ENCODE measurements at regions not wholly inside any gene's neighbourhood (a gene's known extent, or its start where the extent isn't known, plus 50 kb on each side); places are given as distances from the start of the nearest gene placed in this dataset.
"Not testable (repeated sequence)": the region's sequence is repeated elsewhere in the genome, so short reads cannot be mapped to it uniquely, and the experiment has no call there.

GRCh38 chr3:182405759-182406158, 387.5 kb upstream of the ATP11B start:
- DNase-seq = no peak

- DNase-seq = no peak
Observed at GRCh38 chr3:182406786-182407185, 386.5 kb upstream of the ATP11B start.

GRCh38 chr3:182410051-182410450, 383.3 kb upstream of the ATP11B start:
- no peak for DNase-seq

GRCh38 chr3:182412066-182412465, 381.2 kb upstream of the ATP11B start:
- no peak for DNase-seq

GRCh38 chr3:182413061-182413460, 380.2 kb upstream of the ATP11B start:
- DNase-seq = no peak

- no peak for DNase-seq
Observed at GRCh38 chr3:182413682-182414081, 379.6 kb upstream of the ATP11B start.

- DNase-seq = no peak
Observed at GRCh38 chr3:182414586-182414985, 378.7 kb upstream of the ATP11B start.

- no peak for DNase-seq
Observed at GRCh38 chr3:182420741-182421140, 372.6 kb upstream of the ATP11B start.

- DNase-seq = no peak
Observed at GRCh38 chr3:182424006-182424405, 369.3 kb upstream of the ATP11B start.

GRCh38 chr3:182425926-182426718, 367.2 kb upstream of the ATP11B start:
- not testable (repeated sequence) for DNase-seq

GRCh38 chr3:182431972-182432371, 361.3 kb upstream of the ATP11B start:
- not testable (repeated sequence) for DNase-seq

- no peak for DNase-seq
Observed at GRCh38 chr3:182435860-182436259, 357.4 kb upstream of the ATP11B start.

- no peak for DNase-seq
Observed at GRCh38 chr3:182436547-182436946, 356.8 kb upstream of the ATP11B start.

GRCh38 chr3:182438398-182438797, 354.9 kb upstream of the ATP11B start:
- DNase-seq = no peak

- no peak for DNase-seq
Observed at GRCh38 chr3:182440101-182440500, 353.2 kb upstream of the ATP11B start.

GRCh38 chr3:182445576-182445975, 347.7 kb upstream of the ATP11B start:
- DNase-seq = no peak

- no peak for DNase-seq
Observed at GRCh38 chr3:182450942-182451787, 342.1 kb upstream of the ATP11B start.

- DNase-seq = no peak
Observed at GRCh38 chr3:182451871-182452270, 341.4 kb upstream of the ATP11B start.

GRCh38 chr3:182455011-182455410, 338.3 kb upstream of the ATP11B start:
- no peak for DNase-seq

GRCh38 chr3:182460303-182460702, 333.0 kb upstream of the ATP11B start:
- DNase-seq = no peak

- DNase-seq = no peak
Observed at GRCh38 chr3:182462152-182462551, 331.2 kb upstream of the ATP11B start.

GRCh38 chr3:182464513-182465145, 328.7 kb upstream of the ATP11B start:
- DNase-seq = no peak
